HUES64 (cell line): ENCODE measurements at regions not wholly inside any gene's neighbourhood (a gene's known extent, or its start where the extent isn't known, plus 50 kb on each side); places are given as distances from the start of the nearest gene placed in this dataset.
"Not testable (repeated sequence)": the region's sequence is repeated elsewhere in the genome, so short reads cannot be mapped to it uniquely, and the experiment has no call there.

Source experiments
- H3K27ac ChIP-seq: 2 replicates; pipeline ENCODE4 v1.7.0; 2013; ENCODE audit warnings: low read depth, low read length, inconsistent platforms
- H3K27me3 ChIP-seq: 2 replicates; pipeline ENCODE4 v1.6.1; 2013; ENCODE audit warnings: mild to moderate bottlenecking, low read length; ENCODE audit not compliant: insufficient read depth
- H3K36me3 ChIP-seq: 2 replicates; pipeline ENCODE4 v1.6.1; 2013; ENCODE audit warnings: mild to moderate bottlenecking, low read length; ENCODE audit not compliant: insufficient read depth
- H3K4me1 ChIP-seq: 2 replicates; pipeline ENCODE4 v1.6.1; 2013; ENCODE audit warnings: mild to moderate bottlenecking, low read length, moderate library complexity; ENCODE audit not compliant: insufficient read depth
- H3K4me3 ChIP-seq: 2 replicates; pipeline ENCODE4 v1.5.1; 2013; ENCODE audit warnings: mild to moderate bottlenecking, low read length, moderate library complexity
- H3K9ac ChIP-seq: 2 replicates; pipeline ENCODE4 v1.6.1; 2013; ENCODE audit warnings: mild to moderate bottlenecking, low read depth, low read length
- H3K9me3 ChIP-seq: 2 replicates; pipeline ENCODE4 v1.6.1; 2013; ENCODE audit warnings: low read depth, low read length; ENCODE audit not compliant: insufficient read depth
- WGBS: fragments of 150-250, 120-280 bp; methylation state at CpG from one replicate; pipeline ENCODE4 v1.1.7; 2013; ENCODE audit warnings: missing lambda C conversion rate; 5-methylcytosine and 5-hydroxymethylcytosine counted together

- Histone ChIP-seq H3K9me3 (no peaks in the 10 kb centered on the region), H3K27ac (no peak overlapping the region), H3K4me3 (no peak overlapping the region), H3K9ac (no peak overlapping the region), H3K27me3 (no peaks in the 10 kb centered on the region), H3K4me1 (peaks cover 27% of the 10 kb centered on the region), H3K36me3 (no peaks in the 10 kb centered on the region)
- WGBS, result 89% methylated on average over 3 of the region's 4 CpGs
These were observed 58.0 kb upstream of the PPARGC1A start for GRCh38 chr4:23947826-23948225.

GRCh38 chr4:23946299-23946698 lies 56.5 kb upstream of the PPARGC1A start:
- Histone ChIP-seq H3K9ac (no peak overlapping the region), H3K9me3 (no peaks in the 10 kb centered on the region), H3K4me3 (no peak overlapping the region), H3K36me3 (no peaks in the 10 kb centered on the region), H3K4me1 (peaks cover 27% of the 10 kb centered on the region), H3K27me3 (no peaks in the 10 kb centered on the region), H3K27ac (no peak overlapping the region)
- 94% methylated on average over 6 of the region's 6 CpGs for WGBS

DNA sequence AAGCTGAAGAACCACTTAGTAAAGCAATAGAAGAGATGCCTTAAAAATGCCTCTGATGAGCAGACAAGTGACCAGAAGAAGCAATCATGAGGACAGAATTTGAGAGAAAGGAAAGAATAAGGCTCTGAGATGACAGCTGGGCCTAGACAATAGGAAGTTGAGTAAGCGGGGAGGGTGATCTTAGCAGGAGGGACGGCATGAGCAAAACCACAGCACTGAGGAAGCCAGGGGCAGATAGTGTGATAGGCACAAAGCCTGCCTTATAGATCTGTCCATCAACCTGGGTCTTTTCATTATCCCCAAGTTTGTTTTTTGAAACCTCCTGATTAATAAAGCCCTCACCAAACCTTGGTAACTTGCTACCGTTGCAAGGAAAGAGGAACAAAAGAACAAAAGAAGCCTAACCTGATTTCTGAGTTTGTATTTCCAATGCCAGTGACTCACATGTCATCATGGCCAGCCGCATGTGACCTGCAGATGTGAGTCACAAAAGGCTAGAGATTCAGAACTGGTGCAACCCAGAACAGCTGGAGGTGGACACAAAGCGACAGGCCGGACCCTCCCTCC lies 55.7 kb upstream of the PPARGC1A start:
- 81% methylated on average over 6 of the region's 6 CpGs for WGBS
- Histone ChIP-seq H3K9me3 (no peaks in the 10 kb centered on the region), H3K9ac (no peak overlapping the region), H3K4me1 (peaks cover 27% of the 10 kb centered on the region), H3K27ac (no peak overlapping the region), H3K4me3 (no peak overlapping the region), H3K36me3 (no peaks in the 10 kb centered on the region), H3K27me3 (no peaks in the 10 kb centered on the region)

- H3K27me3 ChIP-seq, H3K36me3 ChIP-seq, H3K9ac ChIP-seq, H3K9me3 ChIP-seq, H3K27ac ChIP-seq, H3K4me3 ChIP-seq: not testable (repeated sequence)
- 87% methylated on average over 3 of the region's 3 CpGs for WGBS
- H3K4me1 ChIP-seq, result peaks cover 24% of the 10 kb centered on the region
These were observed 54.7 kb upstream of the PPARGC1A start for GRCh38 chr4:23944556-23944955.

DNA sequence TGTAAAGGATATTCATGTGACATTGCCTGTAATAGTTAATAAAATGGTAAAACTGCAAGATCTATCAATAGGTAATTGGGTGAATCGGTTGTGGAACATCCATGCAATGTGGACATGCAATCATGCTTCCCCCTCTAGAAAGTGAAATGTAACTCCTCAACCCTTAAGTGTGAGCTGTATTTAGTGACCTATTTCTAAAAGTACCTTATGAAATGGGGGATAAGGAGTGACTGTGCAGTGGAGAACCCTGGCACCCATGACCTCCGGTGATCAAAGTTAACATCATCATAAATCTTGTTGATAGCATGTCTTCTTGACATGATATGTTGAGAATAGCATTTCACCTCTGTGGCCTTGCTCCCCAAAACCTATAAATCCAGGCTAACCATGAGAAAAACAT lies 53.6 kb upstream of the PPARGC1A start:
- Histone ChIP-seq H3K4me3 (no peak overlapping the region), H3K9me3 (no peaks in the 10 kb centered on the region), H3K4me1 (peaks cover 15% of the 10 kb centered on the region), H3K36me3 (no peaks in the 10 kb centered on the region), H3K27ac (no peak overlapping the region), H3K27me3 (no peaks in the 10 kb centered on the region), H3K9ac (no peak overlapping the region)
- 87% methylated on average over 1 of the region's 2 CpGs for WGBS

GRCh38 chr4:23942471-23942870 lies 52.6 kb upstream of the PPARGC1A start:
- WGBS, result 96% methylated on average over 1 of the region's 1 CpG
- Histone ChIP-seq H3K4me1 (peaks cover 10% of the 10 kb centered on the region), H3K27ac (no peak overlapping the region), H3K27me3 (no peaks in the 10 kb centered on the region), H3K9ac (no peak overlapping the region), H3K4me3 (no peak overlapping the region), H3K36me3 (no peaks in the 10 kb centered on the region), H3K9me3 (no peaks in the 10 kb centered on the region)
